KMS-11 (cell line): ENCODE measurements at regions not wholly inside any gene's neighbourhood (a gene's known extent, or its start where the extent isn't known, plus 50 kb on each side); places are given as distances from the start of the nearest gene placed in this dataset.

Source experiments
- H2AFZ ChIP-seq: fragments of 200-600 bp; sonication (generic); 2 replicates; pipeline ENCODE4 v1.6.1; 2016; ENCODE audit warnings: antibody characterized with exemption, mixed run types, low read depth
- H3K27ac ChIP-seq: fragments of 200-600 bp; sonication (generic); 2 replicates; pipeline ENCODE4 v1.6.1; 2016; ENCODE audit warnings: mild to moderate bottlenecking, mixed run types
- H3K27me3 ChIP-seq: fragments of 200-600 bp; sonication (generic); 2 replicates; pipeline ENCODE4 v1.6.1; 2017; ENCODE audit warnings: mild to moderate bottlenecking, low read depth, mixed run types, moderate library complexity; ENCODE audit not compliant: insufficient read depth
- H3K36me3 ChIP-seq: fragments of 200-600 bp; sonication (generic); 2 replicates; pipeline ENCODE4 v1.6.1; 2017; ENCODE audit warnings: mild to moderate bottlenecking, mixed run types; ENCODE audit not compliant: insufficient read depth
- H3K4me1 ChIP-seq: fragments of 200-600 bp; sonication (generic); 2 replicates; pipeline ENCODE4 v1.6.1; 2016; ENCODE audit warnings: mild to moderate bottlenecking, low read depth, mixed run types; ENCODE audit not compliant: poor library complexity, severe bottlenecking
- H3K4me2 ChIP-seq: fragments of 200-600 bp; sonication (generic); 2 replicates; pipeline ENCODE4 v1.7.0; 2016; ENCODE audit warnings: mild to moderate bottlenecking, mixed run types
- H3K4me3 ChIP-seq: fragments of 200-600 bp; sonication (generic); IDR thresholded peaks from 2 replicates; pipeline ENCODE4 v1.6.1; 2017; ENCODE audit warnings: low read depth, low read length, mixed read lengths; ENCODE audit not compliant: insufficient read depth
- H3K79me2 ChIP-seq: fragments of 200-600 bp; sonication (generic); 2 replicates; pipeline ENCODE4 v1.6.1; 2016; ENCODE audit warnings: low read depth, mixed run types; ENCODE audit not compliant: insufficient read depth
- H3K9ac ChIP-seq: fragments of 200-600 bp; sonication (generic); 2 replicates; pipeline ENCODE4 v1.6.1; 2016; ENCODE audit warnings: mild to moderate bottlenecking, mixed run types
- H4K20me1 ChIP-seq: fragments of 200-600 bp; sonication (generic); 2 replicates; pipeline ENCODE4 v1.6.1; 2016; ENCODE audit warnings: mild to moderate bottlenecking, mixed run types; ENCODE audit not compliant: insufficient read depth
- TF ChIP-seq, protein P1 (sequence below): fragments of 200-600 bp; sonication (generic); conservative IDR thresholded peaks from 2 replicates; pipeline ENCODE4 v1.6.1; 2017; ENCODE audit warnings: low read depth, mild to moderate bottlenecking, antibody characterized with exemption, low read length, moderate library complexity, mixed read lengths

DNA sequence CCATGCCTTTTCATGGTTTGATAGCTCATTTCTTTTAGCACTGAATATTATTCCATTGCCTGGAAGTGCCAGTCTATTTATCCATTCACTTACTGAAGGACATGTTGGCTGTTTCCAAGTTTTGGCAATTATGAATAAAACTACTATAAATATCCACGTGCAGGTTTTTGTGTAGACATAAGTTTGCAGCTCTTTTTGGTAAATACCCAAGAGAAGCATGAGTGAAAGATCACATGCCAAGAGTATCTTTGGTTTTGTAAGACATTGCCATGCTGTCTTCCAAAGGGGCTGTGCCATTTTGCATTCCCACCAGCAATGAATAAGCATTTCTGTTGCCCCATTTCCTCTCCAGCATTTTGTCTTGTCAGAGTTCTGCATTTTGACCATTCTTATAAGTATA lies 120.9 kb downstream of the MANEA start:
- Histone ChIP-seq H3K36me3 (no peaks in the 10 kb centered on the region), H3K27ac (no peak overlapping the region), H3K27me3 (no peaks in the 10 kb centered on the region), H3K79me2 (no peaks in the 10 kb centered on the region), H3K4me3 (no peak overlapping the region), H3K4me1 (no peaks in the 10 kb centered on the region), H2AFZ (no peak overlapping the region), H3K4me2 (no peak overlapping the region), H4K20me1 (no peaks in the 10 kb centered on the region), H3K9ac (no peak overlapping the region)
- TF ChIP-seq, protein P1, sequence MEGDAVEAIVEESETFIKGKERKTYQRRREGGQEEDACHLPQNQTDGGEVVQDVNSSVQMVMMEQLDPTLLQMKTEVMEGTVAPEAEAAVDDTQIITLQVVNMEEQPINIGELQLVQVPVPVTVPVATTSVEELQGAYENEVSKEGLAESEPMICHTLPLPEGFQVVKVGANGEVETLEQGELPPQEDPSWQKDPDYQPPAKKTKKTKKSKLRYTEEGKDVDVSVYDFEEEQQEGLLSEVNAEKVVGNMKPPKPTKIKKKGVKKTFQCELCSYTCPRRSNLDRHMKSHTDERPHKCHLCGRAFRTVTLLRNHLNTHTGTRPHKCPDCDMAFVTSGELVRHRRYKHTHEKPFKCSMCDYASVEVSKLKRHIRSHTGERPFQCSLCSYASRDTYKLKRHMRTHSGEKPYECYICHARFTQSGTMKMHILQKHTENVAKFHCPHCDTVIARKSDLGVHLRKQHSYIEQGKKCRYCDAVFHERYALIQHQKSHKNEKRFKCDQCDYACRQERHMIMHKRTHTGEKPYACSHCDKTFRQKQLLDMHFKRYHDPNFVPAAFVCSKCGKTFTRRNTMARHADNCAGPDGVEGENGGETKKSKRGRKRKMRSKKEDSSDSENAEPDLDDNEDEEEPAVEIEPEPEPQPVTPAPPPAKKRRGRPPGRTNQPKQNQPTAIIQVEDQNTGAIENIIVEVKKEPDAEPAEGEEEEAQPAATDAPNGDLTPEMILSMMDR = no peak

DNA sequence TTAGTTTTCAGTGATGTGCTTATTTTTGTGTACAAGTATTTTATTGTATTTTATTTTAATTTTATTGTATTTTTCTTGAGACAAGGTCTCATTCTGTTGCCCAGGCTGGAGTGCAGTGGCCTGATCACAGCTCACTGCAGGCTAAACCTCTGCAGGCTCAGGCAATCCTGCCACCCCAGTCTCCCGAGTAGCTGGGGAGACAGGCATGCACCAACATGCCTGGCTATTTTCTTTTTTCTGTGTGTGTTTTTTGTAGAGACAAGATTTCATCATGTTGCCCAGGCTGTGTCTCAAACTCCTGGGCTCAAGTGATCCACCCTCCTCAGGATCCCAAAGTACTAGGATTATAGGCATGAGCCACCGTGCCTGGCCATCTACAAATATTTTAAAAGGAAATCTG lies 146.3 kb downstream of the MANEA start:
- Histone ChIP-seq H3K27ac (no peak overlapping the region), H3K4me2 (no peak overlapping the region), H3K36me3 (no peaks in the 10 kb centered on the region), H2AFZ (no peak overlapping the region), H3K27me3 (no peaks in the 10 kb centered on the region), H3K4me3 (no peak overlapping the region), H3K9ac (no peak overlapping the region), H4K20me1 (no peaks in the 10 kb centered on the region), H3K4me1 (peaks cover 25% of the 10 kb centered on the region), H3K79me2 (no peaks in the 10 kb centered on the region)
- TF ChIP-seq, protein P1 = no peak

DNA sequence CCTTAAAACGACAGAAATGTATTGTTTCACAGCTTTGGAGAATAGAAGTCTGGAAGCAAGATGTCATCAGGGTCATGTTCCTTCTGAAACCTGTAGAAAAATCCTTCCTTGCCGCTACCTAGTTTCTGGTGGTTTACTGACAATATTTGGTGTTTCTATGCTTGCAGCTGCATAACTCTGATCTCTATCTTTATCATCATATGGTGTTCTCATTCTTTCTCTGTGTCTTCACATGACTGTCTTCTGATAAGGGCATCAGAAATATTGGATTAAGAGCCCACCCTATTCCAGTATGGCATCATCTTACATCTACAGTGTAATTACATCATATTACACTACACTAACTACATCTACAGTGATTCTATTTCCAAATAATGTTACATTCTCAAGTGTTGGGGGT lies 148.0 kb downstream of the MANEA start:
- TF ChIP-seq, protein P1 = no peak
- no peaks in the 10 kb centered on the region for H3K27me3 ChIP-seq
- H4K20me1 ChIP-seq = no peaks in the 10 kb centered on the region
- no peaks in the 10 kb centered on the region for H3K79me2 ChIP-seq
- H2AFZ ChIP-seq = no peak overlapping the region
- no peak overlapping the region for H3K9ac ChIP-seq
- H3K27ac ChIP-seq = peak overlapping the region; percentile 30; the same call in 1 of the 2 replicates
- H3K4me3 ChIP-seq = no peak overlapping the region
- peaks cover 25% of the 10 kb centered on the region for H3K4me1 ChIP-seq
- no peaks in the 10 kb centered on the region for H3K36me3 ChIP-seq
- H3K4me2 ChIP-seq = peak overlapping the region; percentile 68

DNA sequence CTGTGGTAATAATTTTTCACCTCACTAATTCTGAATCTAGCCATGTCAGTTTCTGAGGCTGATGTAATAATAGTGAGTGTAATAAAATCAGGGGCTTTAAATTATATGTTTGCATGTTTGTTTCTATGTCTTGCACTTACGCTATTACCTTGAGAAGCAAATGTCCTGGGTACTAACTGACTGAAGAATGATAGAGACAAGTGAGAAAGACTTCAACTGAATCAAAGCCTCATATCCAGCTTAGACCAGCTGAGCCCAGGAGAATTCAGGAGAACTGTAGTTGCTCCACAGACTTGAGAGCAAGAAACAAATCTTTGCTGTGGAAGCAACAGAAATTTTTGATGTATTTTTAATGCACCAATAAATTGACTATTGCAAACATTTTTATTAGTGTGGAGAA lies 162.8 kb downstream of the MANEA start:
- Histone ChIP-seq H3K4me2 (no peak overlapping the region), H3K4me3 (no peak overlapping the region), H4K20me1 (no peaks in the 10 kb centered on the region), H3K27me3 (no peaks in the 10 kb centered on the region), H3K27ac (no peak overlapping the region), H2AFZ (no peak overlapping the region), H3K36me3 (no peaks in the 10 kb centered on the region), H3K4me1 (no peaks in the 10 kb centered on the region), H3K9ac (no peak overlapping the region), H3K79me2 (no peaks in the 10 kb centered on the region)
- TF ChIP-seq, protein P1 = no peak
